Osteoblast (primary cell): ENCODE measurements at regions not wholly inside any gene's neighbourhood (a gene's known extent, or its start where the extent isn't known, plus 50 kb on each side); places are given as distances from the start of the nearest gene placed in this dataset.

ENCODE experiments used
- DNase-seq: peaks from one replicate; pipeline ENCODE4 v3.0.0; 2011; ENCODE audit warnings: low spot score, mixed read lengths; ENCODE audit not compliant: insufficient read length; ENCODE audit errors: missing footprints
- H2AFZ ChIP-seq: 2 replicates; pipeline ENCODE4 v1.6.0; 2011; ENCODE audit warnings: mild to moderate bottlenecking, low read length
- H3K27ac ChIP-seq: 2 replicates; pipeline ENCODE4 v1.5.1; 2011; ENCODE audit warnings: mild to moderate bottlenecking, low read depth, low read length, moderate library complexity
- H3K27me3 ChIP-seq: 2 replicates; pipeline ENCODE4 v1.6.0; 2012; ENCODE audit warnings: mild to moderate bottlenecking, control low read depth, inconsistent platforms, low read length, moderate library complexity; ENCODE audit not compliant: insufficient read depth
- H3K36me3 ChIP-seq: 2 replicates; pipeline ENCODE4 v1.5.1; 2011; ENCODE audit warnings: mild to moderate bottlenecking, low read length, control low read depth, moderate library complexity; ENCODE audit not compliant: insufficient read depth
- H3K4me1 ChIP-seq: 2 replicates; pipeline ENCODE4 v1.5.1; 2011; ENCODE audit warnings: mild to moderate bottlenecking, low read length, control low read depth, moderate library complexity; ENCODE audit not compliant: insufficient read depth
- H3K4me2 ChIP-seq: 2 replicates; pipeline ENCODE4 v1.6.0; 2011; ENCODE audit warnings: mild to moderate bottlenecking, low read length; ENCODE audit not compliant: insufficient read depth
- H3K4me3 ChIP-seq: fragments of 200-600 bp; sonication (generic); 3 replicates; pipeline ENCODE4 v1.5.1; 2012; ENCODE audit warnings: mild to moderate bottlenecking, low read length, inconsistent platforms; ENCODE audit not compliant: insufficient read depth
- H3K79me2 ChIP-seq: 2 replicates; pipeline ENCODE4 v1.6.0; 2012; ENCODE audit warnings: mild to moderate bottlenecking, low read length, control low read depth, inconsistent platforms; ENCODE audit not compliant: insufficient read depth
- H3K9me3 ChIP-seq: 2 replicates; pipeline ENCODE4 v1.5.1; 2011; ENCODE audit warnings: low read depth, low read length, control low read depth
- H4K20me1 ChIP-seq: 2 replicates; pipeline ENCODE4 v1.6.0; 2012; ENCODE audit warnings: mild to moderate bottlenecking, low read length, control low read depth; ENCODE audit not compliant: insufficient read depth
- CTCF ChIP-seq: IDR thresholded peaks from 2 replicates; pipeline ENCODE4 v1.5.1; 2011; ENCODE audit warnings: mild to moderate bottlenecking, low read depth, low read length, moderate library complexity; ENCODE audit errors: extremely low read depth

- Histone ChIP-seq H3K4me2 (no peak overlapping the region), H3K36me3 (no peaks in the 10 kb centered on the region), H3K27me3 (peaks cover 2% of the 10 kb centered on the region), H2AFZ (no peak overlapping the region), H3K79me2 (no peaks in the 10 kb centered on the region), H3K27ac (no peak overlapping the region), H3K4me1 (peaks cover 6% of the 10 kb centered on the region), H3K9me3 (no peaks in the 10 kb centered on the region), H3K4me3 (no peak overlapping the region), H4K20me1 (no peaks in the 10 kb centered on the region)
- TF ChIP-seq CTCF = no peak
- no peak for DNase-seq
Observed at GRCh38 chr12:42935756-42936155, 346.2 kb upstream of the PRICKLE1 start.

DNA sequence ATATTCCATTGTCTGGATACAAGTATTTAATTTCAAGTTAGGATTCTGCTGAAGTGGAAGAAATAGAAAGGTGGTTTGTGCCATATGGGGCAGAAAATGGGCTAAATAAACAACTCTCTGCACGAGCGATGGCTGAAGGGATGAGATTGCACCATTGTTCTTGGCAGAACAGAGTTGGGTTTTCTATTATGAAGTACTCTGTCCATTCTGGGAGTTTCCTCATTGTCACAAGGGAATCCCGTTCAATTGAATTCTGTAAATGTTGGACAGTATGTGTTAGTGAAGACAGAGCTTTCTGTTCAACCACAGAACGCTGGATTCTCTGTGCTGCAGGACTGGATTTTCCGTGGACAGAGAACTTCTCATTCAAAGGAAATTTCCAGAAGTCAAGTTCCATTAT, 345.5 kb upstream of the PRICKLE1 start:
- no peak for DNase-seq
- Histone ChIP-seq H3K4me2 (no peak overlapping the region), H3K79me2 (no peaks in the 10 kb centered on the region), H3K9me3 (no peaks in the 10 kb centered on the region), H4K20me1 (no peaks in the 10 kb centered on the region), H3K4me1 (peaks cover 6% of the 10 kb centered on the region), H3K27me3 (peaks cover 2% of the 10 kb centered on the region), H3K36me3 (no peaks in the 10 kb centered on the region), H2AFZ (no peak overlapping the region), H3K4me3 (no peak overlapping the region), H3K27ac (no peak overlapping the region)
- no peak for TF ChIP-seq CTCF

DNA sequence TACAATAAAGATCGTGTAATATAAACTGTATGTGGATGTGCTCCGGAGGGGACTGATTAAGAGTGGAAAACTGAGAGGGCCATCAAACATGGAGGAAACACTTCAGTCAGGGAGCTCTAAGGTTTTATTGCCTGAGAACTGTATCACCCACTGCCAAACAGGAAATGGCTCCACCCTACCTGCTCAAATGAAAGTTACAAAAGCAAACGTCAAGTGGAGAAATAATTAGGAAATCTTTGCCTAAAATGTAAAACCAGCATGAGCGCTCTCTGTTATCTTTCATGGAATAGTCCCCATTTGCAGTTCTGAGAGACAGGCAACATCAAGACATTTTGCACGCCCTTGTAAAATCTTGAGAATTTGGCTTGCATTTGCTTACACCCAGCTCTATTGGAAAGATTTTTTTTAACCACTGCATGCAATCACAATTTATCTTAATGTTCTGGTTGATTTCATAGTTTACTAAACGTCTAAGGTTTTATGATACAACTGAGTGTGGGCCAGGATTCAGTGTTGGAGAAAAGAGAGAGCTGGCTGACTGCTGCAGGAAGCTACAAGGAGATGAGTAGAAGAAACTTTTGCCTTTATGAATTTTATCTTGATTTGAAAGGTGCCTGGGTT, 344.0 kb upstream of the PRICKLE1 start:
- no peaks in the 10 kb centered on the region for H4K20me1 ChIP-seq
- no peak overlapping the region for H2AFZ ChIP-seq
- H3K79me2 ChIP-seq = no peaks in the 10 kb centered on the region
- no peaks in the 10 kb centered on the region for H3K36me3 ChIP-seq
- no peak for TF ChIP-seq CTCF
- no peak overlapping the region for H3K27ac ChIP-seq
- H3K4me2 ChIP-seq = no peak overlapping the region
- H3K27me3 ChIP-seq = peaks cover 4% of the 10 kb centered on the region
- H3K9me3 ChIP-seq = no peaks in the 10 kb centered on the region
- H3K4me1 ChIP-seq = peaks cover 6% of the 10 kb centered on the region
- DNase-seq = no peak
- H3K4me3 ChIP-seq = no peak overlapping the region

DNA sequence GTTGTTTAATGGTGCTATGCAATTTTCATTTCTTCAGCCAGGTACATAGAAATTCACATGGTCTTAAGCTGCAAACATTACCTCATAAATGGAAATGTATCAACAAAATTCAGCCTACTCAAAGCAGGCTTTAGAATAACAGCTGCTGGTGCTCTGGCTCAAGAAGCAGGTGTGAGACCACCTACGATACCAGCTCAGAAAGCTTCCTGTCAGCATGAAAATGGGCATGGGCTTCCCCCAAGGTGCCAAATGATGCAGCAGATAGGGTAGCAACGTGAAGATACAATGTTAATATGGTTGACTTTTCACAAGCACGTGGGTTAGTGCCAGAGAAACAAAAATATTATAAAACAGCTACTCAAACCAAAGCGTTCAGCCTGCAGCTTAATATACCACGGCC, 343.4 kb upstream of the PRICKLE1 start:
- Histone ChIP-seq H3K9me3 (no peaks in the 10 kb centered on the region), H3K4me3 (no peak overlapping the region), H3K27ac (no peak overlapping the region), H3K27me3 (peaks cover 5% of the 10 kb centered on the region), H3K4me2 (no peak overlapping the region), H3K79me2 (no peaks in the 10 kb centered on the region), H2AFZ (no peak overlapping the region), H3K4me1 (peaks cover 6% of the 10 kb centered on the region), H4K20me1 (no peaks in the 10 kb centered on the region), H3K36me3 (no peaks in the 10 kb centered on the region)
- no peak for TF ChIP-seq CTCF
- DNase-seq = no peak
